ENCODE measurements at regions not wholly inside any gene's neighbourhood (a gene's known extent, or its start where the extent isn't known, plus 50 kb on each side); places are given as distances from the start of the nearest gene placed in this dataset.

DNA sequence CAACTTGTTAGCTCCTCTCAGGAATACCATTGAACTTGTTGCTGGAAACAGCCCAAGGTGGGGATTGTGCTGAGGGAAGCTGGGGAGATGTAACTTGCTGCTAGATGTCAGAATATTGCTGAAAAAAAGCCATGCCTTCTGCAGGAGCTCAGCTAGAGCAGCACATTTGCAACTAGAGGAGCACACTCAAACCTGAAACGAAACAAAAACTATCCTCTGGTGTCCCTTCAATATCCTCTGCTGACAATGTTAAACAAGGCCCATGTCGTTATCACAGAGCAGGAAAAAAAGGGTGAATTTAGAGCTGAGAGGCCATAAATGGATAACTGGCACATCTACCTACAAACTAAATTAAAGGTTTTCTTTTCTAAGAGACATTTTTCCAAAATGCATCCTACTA is 53.7 kb upstream of the MACC1 start:
- Histone ChIP-seq H3K36me3 (ENCODE audit: control insufficient read depth in 2 of 2, extremely low read depth in 1 of 2, insufficient read depth in 2 of 2, low read length in 2 of 2) (no peaks in the 10 kb centered on the region), H3K4me2 (ENCODE audit: control insufficient read depth, extremely low read depth, insufficient read depth, low read depth, low read length) (no peak overlapping the region), H3K9ac (ENCODE audit: control insufficient read depth, extremely low read depth, insufficient read depth, low read length) (no peak overlapping the region), H3K9me1 (ENCODE audit: control insufficient read depth, extremely low read depth, insufficient read depth, low read length) (no peaks in the 10 kb centered on the region), H3K27ac (ENCODE audit: control insufficient read depth, insufficient read depth, low read length) (no peak overlapping the region), H3K79me2 (ENCODE audit: control insufficient read depth, insufficient read depth, low read length) (no peaks in the 10 kb centered on the region), H4K20me1 (ENCODE audit: control insufficient read depth, extremely low read depth, insufficient read depth, low read length) (no peaks in the 10 kb centered on the region), H3K9me3 (ENCODE audit: control insufficient read depth, low read depth, low read length) (no peaks in the 10 kb centered on the region), H3K4me3 (ENCODE audit: control insufficient read depth in 2 of 3, extremely low read depth in 1 of 3, insufficient read depth in 2 of 3, low read depth in 1 of 3, low read length in 3 of 3) (no peak overlapping the region), H3K27me3 (ENCODE audit: control insufficient read depth, extremely low read depth, insufficient read depth, low read length) (no peaks in the 10 kb centered on the region), H2AFZ (ENCODE audit: control insufficient read depth, low read length) (no peak overlapping the region), H3K4me1 (ENCODE audit: control insufficient read depth, extremely low read depth, insufficient read depth, low read length) (peaks cover 3% of the 10 kb centered on the region)
- TF ChIP-seq EZH2 (IDR thresholded peaks at IDR 0.05; ENCODE audit: low read length), result no peak
- no peak for TF ChIP-seq CTCF (optimal IDR thresholded peaks at IDR 0.05 in 1 of 3, IDR thresholded peaks at IDR 0.05 in 1 of 3, conservative IDR thresholded peaks at IDR 0.05 in 1 of 3; ENCODE audit: extremely low read depth in 1 of 3, insufficient read depth in 2 of 3, low read length in 3 of 3)
- dilution Hi-C loops (cut with MboI; ENCODE audit: extremely low pct_ligation_motif_present, low sequenced_read_pairs), result no loop called here
- no peak for DNase-seq (ENCODE audit: low read depth, low spot score)
- no peak for FAIRE-seq

DNA sequence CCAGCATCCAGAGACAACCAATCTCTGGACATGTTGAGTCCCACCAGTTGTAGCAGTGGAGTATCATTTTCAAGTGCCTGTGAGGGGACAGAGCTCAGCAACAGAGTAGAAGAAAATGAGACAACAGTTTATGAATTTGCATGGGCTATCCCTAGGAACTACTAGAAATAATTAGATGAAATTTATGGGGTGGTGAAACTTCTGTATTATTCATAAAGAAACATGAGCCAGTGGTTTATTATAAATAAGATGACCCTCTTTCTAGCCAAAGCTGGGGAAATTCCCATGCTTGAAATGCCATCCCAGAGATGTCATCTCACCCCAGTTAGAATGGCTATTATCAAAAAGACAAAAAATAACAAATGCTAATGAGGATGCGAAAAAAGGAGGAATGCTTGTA is 55.1 kb upstream of the ITGB8 start:
- DNase-seq (ENCODE audit: low read depth, low spot score), result no peak
- no peaks in the 10 kb centered on the region for H4K20me1 ChIP-seq (ENCODE audit: control insufficient read depth, extremely low read depth, insufficient read depth, low read length)
- no peak overlapping the region for H3K27ac ChIP-seq (ENCODE audit: control insufficient read depth, insufficient read depth, low read length)
- H3K4me3 ChIP-seq (ENCODE audit: control insufficient read depth in 2 of 3, extremely low read depth in 1 of 3, insufficient read depth in 2 of 3, low read depth in 1 of 3, low read length in 3 of 3), result no peak overlapping the region
- H3K9me3 ChIP-seq (ENCODE audit: control insufficient read depth, low read depth, low read length), result no peaks in the 10 kb centered on the region
- dilution Hi-C loops (cut with MboI; ENCODE audit: extremely low pct_ligation_motif_present, low sequenced_read_pairs), result no loop called here
- H3K9ac ChIP-seq (ENCODE audit: control insufficient read depth, extremely low read depth, insufficient read depth, low read length), result no peak overlapping the region
- H3K36me3 ChIP-seq (ENCODE audit: control insufficient read depth in 2 of 2, extremely low read depth in 1 of 2, insufficient read depth in 2 of 2, low read length in 2 of 2), result no peaks in the 10 kb centered on the region
- no peaks in the 10 kb centered on the region for H3K79me2 ChIP-seq (ENCODE audit: control insufficient read depth, insufficient read depth, low read length)
- no peak for FAIRE-seq
- H3K4me2 ChIP-seq (ENCODE audit: control insufficient read depth, extremely low read depth, insufficient read depth, low read depth, low read length), result no peak overlapping the region
- TF ChIP-seq CTCF (optimal IDR thresholded peaks at IDR 0.05 in 1 of 3, IDR thresholded peaks at IDR 0.05 in 1 of 3, conservative IDR thresholded peaks at IDR 0.05 in 1 of 3; ENCODE audit: extremely low read depth in 1 of 3, insufficient read depth in 2 of 3, low read length in 3 of 3) (no peak), EZH2 (IDR thresholded peaks at IDR 0.05; ENCODE audit: low read length) (no peak)
- no peaks in the 10 kb centered on the region for H3K27me3 ChIP-seq (ENCODE audit: control insufficient read depth, extremely low read depth, insufficient read depth, low read length)
- no peaks in the 10 kb centered on the region for H3K9me1 ChIP-seq (ENCODE audit: control insufficient read depth, extremely low read depth, insufficient read depth, low read length)
- H3K4me1 ChIP-seq (ENCODE audit: control insufficient read depth, extremely low read depth, insufficient read depth, low read length), result no peaks in the 10 kb centered on the region
- no peak overlapping the region for H2AFZ ChIP-seq (ENCODE audit: control insufficient read depth, low read length)
